Central memory CD8-positive, alpha-beta T cell (primary cell): ENCODE measurements at regions not wholly inside any gene's neighbourhood (a gene's known extent, or its start where the extent isn't known, plus 50 kb on each side); places are given as distances from the start of the nearest gene placed in this dataset.
"Not testable (repeated sequence)": the region's sequence is repeated elsewhere in the genome, so short reads cannot be mapped to it uniquely, and the experiment has no call there.

Experiments
- ATAC-seq: fragments of 150-1000 bp; cut with Tn5 transposase; replicated peaks from 2 replicates; pipeline ENCODE4 v1.10.0; 2022; ENCODE audit warnings: mild to moderate bottlenecking, moderate FRiP score, moderate number of reproducible peaks; ENCODE audit not compliant: poor library complexity, severe bottlenecking; ENCODE audit errors: extremely low read depth
- DNase-seq, 2 donors: peaks; one replicate each; pipeline ENCODE4 v3.0.0; 2021; ENCODE audit warnings: low spot score in 2 of 2
- H3K27ac Mint-ChIP-seq: one replicate; pipeline ENCODE4 v1.8.0; 2022; ENCODE audit warnings: low read depth, mild to moderate bottlenecking, moderate library complexity, mixed read lengths
- H3K27me3 Mint-ChIP-seq: one replicate; pipeline ENCODE4 v1.8.0; 2022; ENCODE audit warnings: mixed read lengths
- H3K36me3 Mint-ChIP-seq: one replicate; pipeline ENCODE4 v1.8.0; 2022; ENCODE audit warnings: mild to moderate bottlenecking, moderate library complexity, mixed read lengths; ENCODE audit not compliant: insufficient read depth
- H3K4me1 Mint-ChIP-seq: one replicate; pipeline ENCODE4 v1.8.0; 2022; ENCODE audit warnings: mixed read lengths
- H3K4me3 Mint-ChIP-seq: one replicate; pipeline ENCODE4 v1.8.0; 2022; ENCODE audit warnings: mild to moderate bottlenecking, moderate library complexity, mixed read lengths
- H3K9me3 Mint-ChIP-seq: one replicate; pipeline ENCODE4 v1.8.0; 2022; ENCODE audit warnings: mixed read lengths

DNA sequence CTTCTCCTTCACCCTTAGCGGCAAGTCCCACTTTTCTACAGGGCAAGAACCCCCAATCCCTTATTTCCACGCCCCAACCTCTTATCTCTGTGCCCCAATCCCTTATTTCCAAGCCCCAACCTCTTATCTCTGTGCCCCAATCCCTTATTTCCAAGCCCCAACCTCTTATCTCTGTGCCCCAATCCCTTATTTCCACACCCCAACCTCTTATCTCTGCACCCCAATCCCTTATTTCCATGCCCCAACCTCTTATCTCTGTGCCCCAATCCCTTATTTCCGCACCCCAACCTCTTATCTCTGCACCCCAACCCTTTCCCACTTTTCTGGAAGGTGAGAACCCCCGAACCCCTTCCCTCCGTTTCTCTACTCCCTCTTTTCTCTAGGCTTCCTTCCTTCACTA, 116.1 kb upstream of the GJE1 start:
- not testable (repeated sequence) for ATAC-seq, H3K9me3 Mint-ChIP-seq, H3K4me1 Mint-ChIP-seq, H3K4me3 Mint-ChIP-seq, H3K27ac Mint-ChIP-seq, H3K36me3 Mint-ChIP-seq, DNase-seq
- H3K27me3 Mint-ChIP-seq, result peaks cover 37% of the 10 kb centered on the region

- ATAC-seq, H3K27ac Mint-ChIP-seq, H3K9me3 Mint-ChIP-seq, H3K36me3 Mint-ChIP-seq, DNase-seq, H3K4me3 Mint-ChIP-seq, H3K4me1 Mint-ChIP-seq: not testable (repeated sequence)
- peaks cover 37% of the 10 kb centered on the region for H3K27me3 Mint-ChIP-seq
Measured at GRCh38 chr6:142015463-142015862, 117.3 kb upstream of the GJE1 start.

- Mint-ChIP-seq H3K4me3 (no peak overlapping the region), H3K27me3 (peaks cover 37% of the 10 kb centered on the region), H3K9me3 (no peaks in the 10 kb centered on the region), H3K4me1 (no peaks in the 10 kb centered on the region), H3K27ac (no peak overlapping the region), H3K36me3 (peaks cover 2% of the 10 kb centered on the region)
- no peak for ATAC-seq
- no peak for DNase-seq
Measured at GRCh38 chr6:142015011-142015410, 117.7 kb upstream of the GJE1 start.

DNA sequence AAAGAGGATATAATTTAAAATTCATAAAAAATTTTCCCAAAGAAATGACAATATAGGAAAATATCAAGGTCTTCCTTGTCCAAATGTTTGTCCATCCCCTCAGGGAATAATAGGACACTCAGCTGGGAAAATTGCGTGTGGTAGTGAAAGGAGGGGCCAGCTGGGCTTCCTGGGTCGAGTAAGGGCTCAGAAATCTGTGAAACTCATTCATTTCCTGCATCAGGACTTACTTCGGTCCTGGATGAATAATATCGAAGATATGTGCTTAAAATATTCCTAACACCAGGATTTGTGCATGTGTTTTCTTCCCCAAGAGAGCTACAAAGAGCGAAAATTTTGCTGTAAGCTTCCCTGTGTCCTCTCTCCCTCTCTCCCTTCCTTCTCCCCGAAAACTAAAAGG, 118.2 kb upstream of the GJE1 start:
- ATAC-seq, result no peak
- no peak for DNase-seq
- Mint-ChIP-seq H3K9me3 (no peaks in the 10 kb centered on the region), H3K4me1 (no peaks in the 10 kb centered on the region), H3K4me3 (no peak overlapping the region), H3K36me3 (peaks cover 2% of the 10 kb centered on the region), H3K27me3 (peaks cover 36% of the 10 kb centered on the region), H3K27ac (no peak overlapping the region)

GRCh38 chr6:142013875-142014495, 118.7 kb upstream of the GJE1 start:
- Mint-ChIP-seq H3K9me3 (no peaks in the 10 kb centered on the region), H3K4me1 (no peaks in the 10 kb centered on the region), H3K27me3 (peaks cover 31% of the 10 kb centered on the region), H3K4me3 (no peak overlapping the region), H3K36me3 (peaks cover 2% of the 10 kb centered on the region), H3K27ac (no peak overlapping the region)
- no peak for ATAC-seq
- DNase-seq, result no peak

GRCh38 chr6:142013287-142013686, 119.4 kb upstream of the GJE1 start:
- no peak for ATAC-seq
- Mint-ChIP-seq H3K9me3 (no peaks in the 10 kb centered on the region), H3K4me3 (no peak overlapping the region), H3K27me3 (peaks cover 24% of the 10 kb centered on the region), H3K4me1 (no peaks in the 10 kb centered on the region), H3K27ac (no peak overlapping the region), H3K36me3 (no peaks in the 10 kb centered on the region)
- DNase-seq, result no peak

DNA sequence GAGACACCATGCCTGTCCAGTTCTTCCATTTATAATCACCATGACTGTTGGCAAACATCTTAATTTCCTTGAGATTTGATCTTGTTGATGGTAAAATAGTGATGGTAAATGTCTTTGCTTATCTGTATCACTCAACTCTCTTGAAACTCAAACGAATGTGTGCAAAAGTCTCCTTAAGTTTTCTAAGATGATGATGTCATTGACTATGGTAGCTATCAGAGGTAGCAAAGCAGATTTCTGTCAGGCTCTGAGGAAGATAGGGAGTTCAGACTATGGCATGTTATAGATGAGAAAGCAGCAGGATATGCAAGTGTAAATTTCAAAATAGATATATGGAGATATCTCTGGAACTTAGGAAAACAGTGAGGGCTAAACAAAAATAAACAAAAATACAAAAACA, 121.0 kb upstream of the GJE1 start:
- ATAC-seq (no peak), DNase-seq (no peak)
- Mint-ChIP-seq H3K36me3 (no peaks in the 10 kb centered on the region), H3K4me1 (no peaks in the 10 kb centered on the region), H3K9me3 (no peaks in the 10 kb centered on the region), H3K27me3 (peaks cover 14% of the 10 kb centered on the region), H3K27ac (no peak overlapping the region), H3K4me3 (no peak overlapping the region)

DNA sequence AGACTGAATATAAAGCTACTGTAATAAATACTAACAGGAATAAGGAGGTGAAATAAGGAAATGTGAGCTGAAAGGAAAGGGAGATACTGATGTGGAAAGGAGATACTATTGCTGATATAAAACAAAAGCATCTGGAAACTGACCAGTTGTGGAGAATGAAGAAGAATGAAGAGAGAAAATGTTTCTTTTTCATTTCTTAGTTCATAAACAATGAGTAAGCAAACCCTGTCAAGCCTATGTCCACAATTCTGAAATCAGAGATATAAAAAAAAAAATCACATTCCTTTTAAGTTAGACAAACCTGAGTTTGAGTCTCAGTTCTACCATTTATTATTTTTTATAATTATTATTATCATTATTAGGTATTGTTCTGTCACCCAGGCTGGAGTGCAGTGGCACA, 121.6 kb upstream of the GJE1 start:
- Mint-ChIP-seq H3K4me1 (no peaks in the 10 kb centered on the region), H3K27ac (no peak overlapping the region), H3K27me3 (peaks cover 12% of the 10 kb centered on the region), H3K36me3 (no peaks in the 10 kb centered on the region), H3K4me3 (no peak overlapping the region), H3K9me3 (no peaks in the 10 kb centered on the region)
- DNase-seq, result no peak
- ATAC-seq, result no peak

- Mint-ChIP-seq H3K4me1 (no peaks in the 10 kb centered on the region), H3K27me3 (peaks cover 6% of the 10 kb centered on the region), H3K9me3 (no peaks in the 10 kb centered on the region), H3K4me3 (no peak overlapping the region), H3K36me3 (no peaks in the 10 kb centered on the region), H3K27ac (no peak overlapping the region)
- ATAC-seq (no peak), DNase-seq (no peak)
Measured at GRCh38 chr6:142009647-142010046, 123.1 kb upstream of the GJE1 start.

DNA sequence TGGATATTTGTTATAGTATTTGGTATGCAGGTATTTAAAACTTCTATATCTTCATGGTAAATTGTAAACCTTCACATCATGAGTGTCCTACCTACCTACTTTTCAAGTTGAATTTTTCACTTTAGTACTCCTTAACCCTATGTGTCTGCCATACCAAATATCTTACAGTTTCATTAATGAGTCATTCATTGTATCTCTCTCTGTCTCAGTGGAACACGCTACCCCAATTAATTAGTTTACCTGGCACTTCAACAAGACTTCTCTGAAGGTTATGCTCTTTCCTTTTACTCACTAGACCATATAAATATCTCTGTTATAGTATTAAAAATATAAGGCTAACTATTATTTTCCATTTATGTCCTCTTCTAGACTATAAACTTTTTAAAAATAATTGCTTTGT, 123.9 kb upstream of the GJE1 start:
- H3K4me1 Mint-ChIP-seq, result no peaks in the 10 kb centered on the region
- no peak overlapping the region for H3K27ac Mint-ChIP-seq
- no peaks in the 10 kb centered on the region for H3K27me3 Mint-ChIP-seq
- H3K36me3 Mint-ChIP-seq, result no peaks in the 10 kb centered on the region
- H3K4me3 Mint-ChIP-seq, result no peak overlapping the region
- ATAC-seq (no peak), DNase-seq (no peak)
- no peaks in the 10 kb centered on the region for H3K9me3 Mint-ChIP-seq

DNA sequence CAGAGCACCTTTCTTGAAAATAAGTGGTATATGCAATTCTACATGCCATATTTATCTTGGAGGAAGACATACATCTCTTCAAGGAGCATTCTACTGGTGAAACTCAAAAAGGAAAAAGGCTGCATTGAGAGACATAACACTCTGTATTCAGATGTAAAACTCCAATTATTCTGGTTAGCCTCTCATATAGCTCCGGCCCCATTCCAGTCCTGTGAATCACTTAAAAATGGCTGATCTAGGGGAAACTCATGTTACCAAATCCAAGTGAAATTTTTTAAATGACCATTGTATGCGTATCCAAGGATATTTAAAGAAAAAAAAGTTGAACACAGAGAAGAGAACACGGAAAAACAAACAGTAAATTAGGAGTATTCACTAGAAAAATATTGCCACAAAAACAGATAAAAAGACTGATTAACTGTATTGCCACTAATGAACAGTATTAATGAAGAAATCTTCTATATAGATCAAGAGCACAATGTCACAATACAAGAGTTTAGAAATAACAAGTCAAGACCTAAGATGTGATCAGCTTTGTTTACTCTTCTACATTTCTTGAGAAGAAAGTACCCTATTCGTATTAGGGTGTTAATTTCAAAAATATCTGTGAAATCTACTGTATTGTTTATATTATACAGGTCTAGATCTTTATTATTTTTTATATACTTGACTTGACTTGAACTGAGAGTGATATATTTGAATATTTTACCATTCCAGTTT, 124.5 kb upstream of the GJE1 start:
- no peak for DNase-seq
- no peak overlapping the region for H3K27ac Mint-ChIP-seq
- no peak for ATAC-seq
- no peak overlapping the region for H3K4me3 Mint-ChIP-seq
- no peaks in the 10 kb centered on the region for H3K36me3 Mint-ChIP-seq
- no peaks in the 10 kb centered on the region for H3K4me1 Mint-ChIP-seq
- H3K9me3 Mint-ChIP-seq, result no peaks in the 10 kb centered on the region
- H3K27me3 Mint-ChIP-seq, result no peaks in the 10 kb centered on the region

DNA sequence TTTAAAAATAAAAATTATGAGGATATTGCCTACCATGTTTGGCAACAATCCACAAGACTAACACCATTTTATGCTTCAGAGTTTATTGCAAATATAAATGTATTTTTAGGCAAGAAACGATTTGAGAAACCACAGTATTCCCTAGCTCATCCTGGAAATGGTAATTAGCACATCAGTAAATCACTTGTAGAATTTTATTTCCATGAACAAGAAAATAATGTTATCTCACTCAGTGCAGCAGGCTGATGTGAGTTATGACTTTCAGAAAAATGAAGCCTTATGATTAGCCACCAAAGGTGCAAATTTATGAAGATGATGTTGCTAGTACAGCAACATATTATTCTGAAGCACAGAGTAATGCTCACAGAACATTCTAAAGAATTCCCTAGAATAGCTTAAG, 127.7 kb upstream of the GJE1 start:
- Mint-ChIP-seq H3K4me1 (no peaks in the 10 kb centered on the region), H3K9me3 (no peaks in the 10 kb centered on the region), H3K27ac (no peak overlapping the region), H3K36me3 (no peaks in the 10 kb centered on the region), H3K27me3 (no peaks in the 10 kb centered on the region), H3K4me3 (no peak overlapping the region)
- no peak for DNase-seq
- ATAC-seq, result no peak

- H3K4me1 Mint-ChIP-seq, result no peaks in the 10 kb centered on the region
- no peak for ATAC-seq
- no peaks in the 10 kb centered on the region for H3K36me3 Mint-ChIP-seq
- H3K9me3 Mint-ChIP-seq, result peaks cover 5% of the 10 kb centered on the region
- H3K27me3 Mint-ChIP-seq, result no peaks in the 10 kb centered on the region
- no peak overlapping the region for H3K27ac Mint-ChIP-seq
- no peak overlapping the region for H3K4me3 Mint-ChIP-seq
- no peak for DNase-seq
Measured at GRCh38 chr6:142002825-142003405, 129.8 kb upstream of the GJE1 start.
